ENCODE measurements at regions not wholly inside any gene's neighbourhood (a gene's known extent, or its start where the extent isn't known, plus 50 kb on each side); places are given as distances from the start of the nearest gene placed in this dataset.

DNA sequence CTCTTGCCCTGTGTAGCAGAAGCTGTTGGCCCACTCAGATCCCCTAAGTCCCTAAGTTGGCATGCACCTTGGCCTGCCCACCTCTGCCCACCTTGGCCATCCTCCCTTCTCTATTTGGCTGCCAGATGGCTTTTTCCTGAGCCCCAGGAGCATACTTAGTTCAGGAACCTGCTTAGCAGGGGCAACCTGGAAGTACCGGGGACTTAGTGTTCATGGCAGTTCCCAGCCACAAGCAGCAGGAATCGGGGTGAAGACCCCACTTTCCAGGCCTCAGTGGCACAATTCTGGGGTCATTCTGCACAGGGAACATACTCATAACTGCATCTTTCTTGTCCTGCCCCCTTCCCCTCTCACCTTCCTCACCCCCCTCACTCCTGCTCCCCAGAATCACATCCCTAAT, 158.0 kb upstream of the PMEPA1 start:
- DNase-seq = no peak

GRCh38 chr20:57867181-57867803, 157.5 kb upstream of the PMEPA1 start:
- DNase-seq = no peak

DNA sequence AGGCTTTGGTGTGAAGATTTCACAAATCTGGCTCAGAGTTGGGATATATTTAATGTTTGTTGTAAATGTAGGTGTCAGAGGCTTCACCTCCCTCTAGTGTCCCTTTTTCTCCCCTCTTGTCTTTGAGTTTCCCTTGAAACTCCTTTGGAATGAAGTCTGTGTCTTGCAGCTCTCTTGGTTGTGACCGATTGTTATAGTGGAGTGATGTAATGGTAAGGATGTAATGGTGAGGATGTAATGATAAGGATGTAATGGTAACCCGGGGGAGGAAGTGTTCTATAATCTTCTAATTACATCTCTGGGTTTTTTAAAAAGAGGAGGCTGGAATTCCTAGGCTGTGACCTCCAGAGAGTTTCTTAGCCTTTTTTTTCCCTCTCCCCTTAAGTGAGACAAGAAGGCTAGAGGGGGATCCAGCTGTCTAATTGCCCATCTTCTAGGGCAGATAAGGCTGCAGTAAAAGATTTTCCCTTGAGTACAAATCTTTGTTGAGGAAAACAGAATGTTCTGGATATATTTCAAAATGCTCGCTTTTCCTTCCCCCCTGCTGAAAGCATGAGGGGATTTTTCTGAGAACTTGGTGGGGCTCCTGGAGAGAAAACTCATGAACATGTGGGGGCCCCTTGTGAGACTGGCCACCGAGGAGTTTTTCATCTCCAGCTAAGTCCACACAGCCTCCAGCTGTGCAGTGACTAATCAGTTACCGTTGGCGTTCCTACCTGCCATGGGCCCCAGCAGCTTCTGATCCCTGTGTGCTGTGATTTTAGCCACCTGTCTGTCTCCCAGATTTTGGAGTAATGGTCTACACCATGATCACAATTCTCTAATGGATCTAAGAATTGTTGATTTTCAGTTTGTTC, 156.7 kb upstream of the PMEPA1 start:
- no peak for DNase-seq

DNA sequence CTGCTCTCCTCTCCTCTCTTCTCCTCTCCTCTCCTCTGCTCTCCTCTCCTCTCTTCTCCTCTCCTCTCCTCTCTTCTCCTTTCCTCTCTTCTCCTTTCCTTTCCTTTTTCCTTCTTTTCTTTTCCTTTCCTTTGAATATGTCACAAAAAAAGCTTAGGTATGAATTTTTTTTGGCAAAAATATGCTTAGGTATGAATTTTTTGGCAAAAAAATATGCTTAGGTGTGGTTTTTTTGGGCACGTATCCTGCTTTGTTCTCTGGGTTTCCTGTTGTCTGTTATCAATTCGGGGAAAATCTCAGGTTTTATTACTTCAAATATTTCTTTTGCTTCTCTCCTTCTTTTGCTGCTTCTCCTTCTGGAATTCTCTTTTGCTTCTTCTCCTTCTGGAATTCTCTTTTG, 155.5 kb upstream of the PMEPA1 start:
- no peak for DNase-seq

DNA sequence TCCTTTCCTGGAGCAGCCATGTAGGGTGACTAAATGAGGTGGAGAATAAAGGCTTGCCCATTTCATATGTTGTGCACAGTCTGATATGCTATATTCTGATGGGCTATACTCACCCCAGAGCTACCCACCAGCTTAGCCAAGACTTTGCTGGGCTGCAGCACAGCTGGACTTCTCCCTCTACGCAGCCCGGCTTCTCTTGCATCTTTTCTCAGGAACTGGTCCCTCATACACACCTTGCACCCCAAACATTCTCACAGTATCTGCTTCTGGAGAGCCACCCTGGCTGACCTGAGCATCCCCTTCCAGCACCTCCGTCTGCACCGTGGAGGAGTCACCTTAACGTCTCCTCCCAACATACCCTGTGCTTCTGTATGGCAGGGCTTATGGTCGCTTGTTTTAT, 150.8 kb upstream of the PMEPA1 start:
- DNase-seq = no peak

DNA sequence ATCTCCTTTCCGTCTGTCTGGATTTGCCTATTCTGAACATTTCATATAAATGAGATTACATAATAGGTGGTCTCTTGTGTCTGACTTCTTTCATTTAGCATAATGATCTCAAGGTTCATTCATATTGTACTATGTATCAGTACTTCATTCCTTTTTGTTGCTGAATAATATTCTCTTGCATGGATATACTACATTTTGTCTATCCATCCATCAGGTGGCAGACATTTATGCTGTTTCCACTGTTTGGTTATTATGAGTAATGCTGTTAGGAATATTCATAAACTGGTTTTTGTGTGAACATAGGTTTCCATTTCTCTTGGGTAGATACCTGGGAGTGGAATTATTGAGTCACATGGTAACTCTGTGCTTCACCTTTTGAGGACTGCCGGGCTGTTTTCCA, 148.2 kb upstream of the PMEPA1 start:
- no peak for DNase-seq

- no peak for DNase-seq
These were observed 147.3 kb upstream of the PMEPA1 start for GRCh38 chr20:57857118-57857517.

DNA sequence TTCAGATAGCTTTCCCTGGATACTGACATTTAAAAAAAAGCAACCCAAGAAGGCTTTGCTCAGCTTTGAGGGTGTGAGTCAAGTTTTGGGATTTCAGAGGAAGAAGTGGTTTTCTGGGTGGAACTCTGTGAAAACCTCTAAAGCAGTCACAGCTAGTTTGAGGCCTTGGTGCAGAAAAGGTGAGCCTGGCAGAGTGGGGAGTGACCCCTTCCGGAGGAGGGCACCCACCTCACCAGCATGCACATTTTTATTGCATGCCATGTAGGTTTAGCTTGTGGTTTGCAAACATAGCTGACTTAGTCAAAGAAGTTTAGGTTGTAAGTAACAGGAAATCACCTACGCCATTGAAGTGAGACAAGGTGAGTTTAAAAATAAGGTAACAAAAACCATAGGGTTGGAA, 146.8 kb upstream of the PMEPA1 start:
- DNase-seq = no peak

DNA sequence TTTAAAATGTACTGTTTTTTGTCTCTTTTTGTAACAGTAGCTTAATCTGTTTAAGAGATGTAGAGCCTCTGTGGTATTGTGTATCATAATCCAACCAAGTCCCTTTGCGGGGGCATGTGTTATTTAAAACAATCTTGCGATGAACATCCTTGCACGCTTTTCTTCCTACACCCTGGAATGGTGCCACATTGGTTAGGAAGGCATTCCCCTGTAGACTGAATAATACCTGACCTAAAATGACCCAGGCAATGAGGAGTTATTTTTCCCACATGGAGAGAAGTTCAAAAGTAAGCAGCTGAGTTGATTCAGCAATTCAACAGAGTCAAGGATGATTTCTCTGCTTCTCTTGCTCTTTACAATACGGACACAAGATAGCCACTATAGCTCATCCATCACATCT, 142.0 kb upstream of the PMEPA1 start:
- no peak for DNase-seq

GRCh38 chr20:57851025-57851682, 141.3 kb upstream of the PMEPA1 start:
- DNase-seq = no peak

GRCh38 chr20:57849521-57850215, 139.9 kb upstream of the PMEPA1 start:
- no peak for DNase-seq

GRCh38 chr20:57849121-57849520, 139.3 kb upstream of the PMEPA1 start:
- no peak for DNase-seq

GRCh38 chr20:57848282-57848681, 138.5 kb upstream of the PMEPA1 start:
- no peak for DNase-seq

GRCh38 chr20:57847104-57847503, 137.3 kb upstream of the PMEPA1 start:
- no peak for DNase-seq

- no peak for DNase-seq
These were observed 135.1 kb upstream of the PMEPA1 start for GRCh38 chr20:57844626-57845596.

GRCh38 chr20:57843941-57844625, 134.3 kb upstream of the PMEPA1 start:
- DNase-seq = no peak

GRCh38 chr20:57842720-57843119, 132.9 kb upstream of the PMEPA1 start:
- DNase-seq = no peak

DNA sequence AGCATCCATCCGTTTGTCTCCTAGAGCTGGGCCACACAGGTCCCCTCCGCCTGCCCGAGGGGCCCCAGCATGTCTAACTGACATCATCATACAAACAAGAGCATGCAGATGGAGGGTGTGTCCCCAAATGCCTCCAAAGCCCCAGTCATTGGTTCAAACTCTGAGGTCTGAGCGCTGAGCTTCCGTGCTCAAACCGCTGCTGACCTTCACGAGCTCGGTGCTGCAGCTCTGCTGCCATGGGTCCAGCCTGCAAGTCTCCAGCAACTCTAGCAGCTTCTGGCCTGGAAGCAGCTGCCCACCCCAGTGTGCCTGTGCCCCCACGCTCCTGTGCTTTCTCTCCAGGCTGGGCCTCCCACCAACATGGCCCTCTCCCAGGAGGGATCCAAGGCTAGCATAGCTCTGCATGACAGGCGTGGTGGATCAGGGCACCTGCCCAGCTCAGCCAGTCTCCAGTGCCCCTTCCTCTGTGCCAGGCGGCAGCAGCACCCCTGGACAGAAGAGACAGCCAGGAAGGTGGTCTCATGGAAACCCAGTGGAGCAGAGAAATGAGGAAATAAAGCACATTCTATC, 131.6 kb upstream of the PMEPA1 start:
- no peak for DNase-seq

DNA sequence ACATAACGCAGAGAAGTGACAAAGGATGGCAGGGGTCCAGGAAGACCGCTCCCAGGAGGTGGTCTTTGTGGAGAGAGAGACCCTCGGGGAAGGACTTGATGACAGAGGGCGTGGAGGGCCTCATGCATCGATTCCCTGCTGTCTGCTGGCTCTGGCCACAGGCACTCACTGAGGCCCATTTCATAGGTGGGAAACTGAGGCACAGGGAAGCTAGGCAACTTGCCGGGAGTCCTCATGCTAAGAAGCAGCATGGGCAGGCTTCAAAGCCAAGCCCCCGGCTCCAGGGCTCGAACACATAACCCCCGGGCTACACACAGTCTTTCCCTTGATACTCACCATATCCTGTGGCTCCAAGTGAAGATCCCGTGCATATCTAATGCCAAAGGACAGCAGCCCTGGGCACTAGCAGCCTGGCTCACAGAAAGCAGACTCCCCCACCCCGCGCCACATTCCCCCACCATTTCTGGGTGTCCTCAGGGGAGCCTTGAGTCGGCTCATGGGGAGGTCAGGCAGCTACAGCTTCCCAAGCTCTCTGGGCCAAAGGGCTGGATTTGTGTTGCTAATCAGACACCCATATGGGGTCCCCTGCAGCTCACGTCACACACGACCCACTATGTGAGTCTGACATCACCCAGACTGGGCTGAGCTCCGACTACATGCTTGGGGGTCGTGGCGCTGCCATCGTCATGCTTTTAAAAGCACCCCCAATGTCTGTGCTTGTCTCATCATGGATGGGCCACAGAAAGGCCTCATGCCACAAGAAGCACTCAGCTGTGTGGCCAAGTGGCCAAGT, 130.9 kb upstream of the PMEPA1 start:
- no peak for DNase-seq

- no peak for DNase-seq
These were observed 130.3 kb upstream of the PMEPA1 start for GRCh38 chr20:57840066-57840465.

All from NCI-H1694 (cell line).